DMS53 treated with DMSO at 0.1 percent for 48 hours (cell line): ENCODE measurements at regions not wholly inside any gene's neighbourhood (a gene's known extent, or its start where the extent isn't known, plus 50 kb on each side); places are given as distances from the start of the nearest gene placed in this dataset.
A peak's percentile ranks its signal among the peaks of the same experiment; 100 is the strongest.

ENCODE experiments used
- DNase-seq: peaks from one replicate; lab custom pipeline; 2025; ENCODE audit not compliant: unreplicated experiment; lab: John Stamatoyannopoulos, UW

DNA sequence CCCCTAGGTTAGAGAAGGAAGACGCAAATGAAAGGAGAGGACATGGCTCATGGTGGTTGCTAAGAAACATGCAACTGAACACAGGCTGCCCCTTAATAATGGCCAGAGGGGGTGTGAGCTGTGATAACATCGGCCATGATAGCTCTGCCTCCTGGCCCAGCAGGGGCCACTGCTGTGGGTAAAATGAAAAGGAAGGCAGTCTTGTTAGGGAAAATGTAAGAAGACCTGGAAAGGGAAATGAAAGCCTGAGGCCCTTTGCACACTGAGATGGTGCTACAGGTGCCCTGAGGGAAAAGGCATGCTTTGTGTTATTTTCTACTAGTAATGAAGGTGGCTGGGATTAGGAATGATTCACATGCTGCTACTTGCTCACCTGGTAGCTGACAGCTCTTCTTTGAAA lies 123.6 kb upstream of the MID1 start:
- no peak for DNase-seq

DNA sequence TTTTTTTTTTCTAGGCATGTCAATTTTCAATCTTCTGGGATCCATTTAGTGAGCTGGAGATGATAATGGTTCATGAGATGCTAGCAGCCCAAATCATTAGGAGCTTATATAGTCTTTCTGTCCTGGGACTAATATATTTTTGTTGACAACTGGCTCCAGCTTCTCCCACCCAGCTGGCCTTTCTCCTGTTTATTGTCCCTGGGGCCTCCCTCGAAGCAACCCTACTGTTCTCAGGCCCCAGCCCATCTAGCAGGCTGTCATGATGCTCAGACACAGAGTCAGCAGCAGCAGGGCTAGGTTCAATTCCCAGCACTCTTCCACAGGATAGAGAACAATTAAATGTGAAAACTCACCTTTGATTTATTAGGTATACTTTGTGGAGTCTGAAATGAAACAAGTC lies 127.6 kb upstream of the MID1 start:
- DNase-seq, result no peak

DNA sequence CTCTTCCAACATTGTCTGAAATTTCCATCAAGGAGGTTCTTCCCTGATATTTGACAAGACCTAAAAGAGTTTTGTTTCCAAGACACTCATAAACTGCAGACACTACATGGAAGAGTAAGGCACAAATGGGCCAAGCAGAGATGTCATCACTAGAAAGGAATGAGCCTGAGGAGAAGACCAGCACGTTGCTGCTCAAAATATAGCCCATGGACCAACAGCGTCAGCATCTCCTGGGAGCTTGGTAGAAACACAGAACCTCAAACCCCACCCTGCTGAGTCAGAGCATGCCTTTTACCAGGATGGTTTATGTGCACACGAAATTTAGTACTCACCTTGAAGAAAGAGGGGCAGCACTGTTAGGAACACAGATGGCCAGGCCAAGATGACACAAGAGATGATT lies 128.7 kb upstream of the MID1 start:
- no peak for DNase-seq

DNA sequence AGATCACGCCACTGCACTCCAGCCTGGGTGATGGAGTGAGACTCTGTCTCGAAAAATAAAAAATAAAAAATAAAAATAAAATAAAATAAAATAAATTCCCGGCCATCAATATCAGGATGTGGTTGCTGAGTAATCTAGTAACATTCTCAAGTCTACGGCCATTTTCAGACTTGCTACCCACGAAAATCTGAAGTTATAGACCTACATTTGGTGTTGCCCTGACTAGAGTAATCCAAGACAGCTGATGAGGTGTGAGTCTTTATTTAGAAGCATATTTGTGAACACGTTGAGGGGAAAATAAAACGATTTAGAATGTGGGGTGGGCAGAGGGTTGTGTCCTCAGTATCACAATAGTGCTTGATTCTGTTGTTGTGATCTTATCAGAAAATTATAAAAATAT lies 130.2 kb upstream of the MID1 start:
- DNase-seq, result no peak

DNA sequence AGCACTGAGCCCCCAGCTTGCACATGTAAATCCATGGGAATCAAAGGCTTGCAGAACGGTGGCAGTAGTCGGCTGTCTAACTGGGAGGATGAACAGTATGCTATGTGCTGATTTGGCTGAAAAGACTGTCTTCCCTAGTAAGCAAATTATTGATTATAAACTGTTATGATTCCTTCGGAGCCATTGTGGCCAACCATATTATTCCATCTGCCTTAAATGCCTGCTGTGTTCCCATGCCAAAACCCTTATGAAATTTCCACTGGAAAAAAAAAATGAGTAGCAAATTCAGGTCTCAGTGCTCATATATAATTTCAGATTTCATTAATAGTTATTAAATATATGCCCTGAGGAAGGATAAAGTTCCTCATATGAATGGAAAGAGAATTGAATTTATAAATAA lies 132.7 kb upstream of the MID1 start:
- no peak for DNase-seq

DNA sequence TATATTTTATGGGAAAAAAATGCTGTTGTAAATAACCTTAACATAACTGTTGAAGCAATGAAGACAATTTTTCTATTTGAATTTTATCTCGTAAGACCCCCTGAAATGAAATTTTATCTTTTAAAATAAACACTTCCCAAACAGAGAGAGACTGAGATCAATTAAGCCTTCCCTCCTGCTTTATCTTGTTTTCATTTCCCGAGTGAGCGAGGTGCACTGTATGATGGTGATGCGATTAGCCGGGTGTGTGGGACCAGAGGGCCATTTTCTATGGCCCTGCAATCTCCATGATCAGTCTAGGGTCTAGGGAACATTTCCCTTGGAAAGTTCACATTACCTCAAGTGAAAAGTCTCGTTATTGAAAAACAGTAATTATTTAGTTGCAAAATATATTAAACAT lies 134.1 kb upstream of the MID1 start:
- DNase-seq, result no peak

DNA sequence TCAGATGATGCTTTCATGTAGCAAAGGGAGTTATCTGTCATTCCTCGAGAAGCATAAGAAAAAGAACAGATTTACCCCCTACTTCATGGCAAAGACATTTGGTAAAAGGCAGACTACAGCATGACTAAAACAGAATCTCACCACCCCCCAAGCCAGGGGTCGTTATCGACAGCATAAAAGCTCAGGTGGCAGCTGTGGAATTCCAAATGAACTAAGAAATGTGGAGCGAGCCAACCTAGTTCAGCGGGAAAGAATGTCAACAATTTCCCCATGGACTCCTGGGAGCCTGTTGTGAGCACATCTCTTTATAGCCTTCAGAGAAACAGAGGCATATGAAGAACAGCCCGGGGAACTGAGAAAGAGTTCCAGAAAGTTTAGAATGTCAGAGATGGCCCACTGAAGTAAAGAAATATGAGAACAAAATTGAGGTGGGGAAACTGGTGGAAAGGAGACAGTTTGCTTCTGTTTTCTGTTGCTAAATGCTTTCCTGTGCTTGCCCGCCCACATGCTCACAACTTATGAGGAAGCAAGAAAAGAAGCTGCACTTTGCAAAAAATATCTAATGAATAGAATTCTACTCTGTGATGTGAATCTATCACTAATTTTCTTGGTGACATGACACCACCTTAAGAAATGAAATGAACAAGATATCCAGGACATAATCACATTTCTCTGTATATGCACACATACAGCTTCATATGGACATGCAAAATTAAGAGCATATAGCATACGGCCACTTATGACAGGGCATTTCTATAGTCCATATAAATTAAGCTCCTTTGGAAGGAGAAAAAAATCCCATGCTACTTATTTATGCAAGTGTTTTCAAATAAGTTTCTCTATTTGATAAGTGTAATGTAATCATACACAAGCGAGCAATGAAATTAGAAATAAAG lies 135.3 kb upstream of the MID1 start:
- DNase-seq, result no peak

DNA sequence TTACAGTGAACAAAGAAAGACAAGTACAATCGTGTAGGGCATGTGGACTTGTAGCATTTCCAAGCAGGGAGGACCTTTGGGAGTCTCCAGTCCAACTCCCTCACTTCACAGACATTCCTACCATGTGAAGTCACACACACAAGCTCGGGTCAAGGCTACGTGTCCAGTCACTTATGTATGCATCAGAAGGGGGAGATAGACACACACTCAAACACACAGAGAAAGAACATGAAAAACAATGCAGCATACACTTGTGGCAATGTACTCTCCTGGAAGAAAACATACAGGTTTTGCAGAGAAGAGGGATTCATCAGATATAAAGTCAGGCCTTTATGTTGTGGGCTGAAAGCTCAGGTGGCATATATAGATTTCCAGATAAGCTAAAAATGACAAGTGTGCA lies 136.1 kb upstream of the MID1 start:
- DNase-seq, result no peak

DNA sequence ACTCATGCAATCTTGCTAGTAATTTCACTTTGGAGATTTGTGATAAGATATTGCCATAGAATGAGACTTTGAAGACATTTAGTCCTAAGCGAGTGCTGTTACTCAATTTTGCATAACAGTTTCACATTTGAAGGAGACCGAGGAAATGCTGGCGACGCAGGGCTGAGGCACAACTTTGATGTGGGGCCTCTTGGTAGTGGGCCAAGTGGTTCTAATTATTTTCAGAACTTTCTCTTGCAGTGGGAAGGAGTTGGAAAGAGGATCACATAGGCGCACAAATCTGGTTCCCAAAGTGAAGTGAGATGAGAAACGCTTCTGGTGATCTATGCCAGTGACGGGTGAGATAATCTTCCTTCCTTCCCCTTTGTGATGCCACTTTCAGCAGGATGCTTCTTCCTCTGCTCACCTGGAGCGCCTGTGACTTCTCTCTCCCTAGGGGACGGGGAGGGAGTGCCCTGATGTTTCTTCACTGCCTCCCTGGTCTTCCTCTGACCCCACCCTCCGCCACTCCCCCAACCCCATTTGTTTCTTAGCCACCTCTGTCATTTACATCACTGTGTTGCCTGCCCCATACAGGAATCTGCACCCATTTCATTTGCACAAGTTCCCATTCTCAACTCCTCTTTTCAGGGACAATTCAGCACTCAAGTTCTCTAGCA lies 138.9 kb upstream of the MID1 start:
- no peak for DNase-seq

DNA sequence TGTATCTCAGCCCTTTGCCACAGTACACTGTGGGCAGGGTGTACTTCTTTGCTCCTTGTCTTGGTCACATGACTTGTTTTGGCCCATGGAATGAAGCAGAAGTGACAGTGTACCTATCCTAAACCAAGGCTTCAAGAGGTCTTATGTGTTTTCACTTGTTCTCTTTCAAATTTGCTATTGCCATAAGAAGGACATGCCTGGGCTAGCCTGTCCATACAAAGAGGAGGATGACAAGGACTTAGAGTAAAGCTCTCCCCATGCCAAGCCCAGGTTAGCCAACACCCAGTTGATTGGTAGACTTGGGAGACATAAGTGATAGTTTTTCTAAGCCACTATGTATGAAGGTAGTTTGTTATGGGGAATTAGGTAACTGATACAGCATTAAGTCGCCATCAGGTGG lies 141.1 kb upstream of the MID1 start:
- no peak for DNase-seq

DNA sequence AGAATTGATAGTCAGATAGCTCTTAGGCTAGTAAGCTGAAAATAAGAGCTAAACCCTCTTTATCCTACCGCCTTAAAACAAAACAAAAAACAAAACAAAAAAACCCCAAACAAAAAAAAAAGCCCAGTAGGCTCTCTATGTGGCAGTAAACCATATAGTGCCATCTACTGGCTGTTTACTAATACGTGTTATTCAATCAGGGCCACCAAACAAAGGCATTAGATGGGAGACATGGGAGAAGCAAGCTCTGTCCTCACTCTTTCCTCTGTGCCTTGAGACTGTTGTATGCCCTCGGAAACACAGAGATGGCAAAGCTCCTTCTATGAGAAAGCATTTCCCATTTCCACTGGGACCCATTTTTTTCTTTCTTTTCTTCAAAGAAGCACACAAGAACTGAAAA lies 148.8 kb upstream of the MID1 start:
- peak; percentile 14 for DNase-seq

DNA sequence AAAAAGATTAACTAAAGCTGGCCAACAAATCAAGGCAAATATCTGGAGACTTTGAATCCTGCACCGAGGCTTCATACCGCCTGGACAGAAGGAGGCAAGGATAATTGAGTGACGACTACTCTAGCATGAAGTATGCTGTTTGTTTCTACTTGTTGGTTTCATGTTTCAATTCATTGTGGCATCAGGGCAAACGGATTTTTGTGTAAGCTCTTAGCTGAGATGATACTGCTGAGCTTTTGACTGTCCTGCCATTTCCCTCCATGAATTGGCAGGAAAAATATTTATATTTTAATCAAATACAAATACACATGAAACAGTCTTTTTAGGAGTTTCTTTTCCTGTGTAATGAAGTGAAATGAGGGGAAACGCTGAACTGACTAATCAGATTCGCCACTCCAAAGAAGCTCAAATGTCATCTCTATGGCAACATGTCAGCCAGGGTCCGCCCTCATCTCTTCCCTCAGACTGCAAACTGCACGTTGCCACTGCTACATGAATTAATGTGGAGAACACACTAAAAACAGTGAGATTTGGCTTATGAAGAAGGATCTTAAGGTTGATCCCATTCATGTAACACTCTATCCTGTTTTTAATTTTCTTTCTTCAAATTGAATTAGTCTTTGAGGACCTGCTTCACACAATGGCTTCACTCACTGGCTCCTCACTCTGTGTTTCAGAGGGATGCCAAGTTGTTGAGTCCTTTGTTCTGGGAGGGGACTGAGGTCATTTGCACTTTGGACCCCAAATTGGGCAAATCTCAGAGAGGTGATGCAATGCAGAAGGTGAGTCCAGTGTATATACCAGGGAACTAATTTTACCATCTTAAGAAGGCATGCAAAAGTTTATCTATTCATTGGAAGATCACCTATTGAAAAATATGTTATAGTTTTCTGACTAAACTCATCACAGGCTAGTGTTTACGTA lies 149.6 kb upstream of the MID1 start:
- no peak for DNase-seq

DNA sequence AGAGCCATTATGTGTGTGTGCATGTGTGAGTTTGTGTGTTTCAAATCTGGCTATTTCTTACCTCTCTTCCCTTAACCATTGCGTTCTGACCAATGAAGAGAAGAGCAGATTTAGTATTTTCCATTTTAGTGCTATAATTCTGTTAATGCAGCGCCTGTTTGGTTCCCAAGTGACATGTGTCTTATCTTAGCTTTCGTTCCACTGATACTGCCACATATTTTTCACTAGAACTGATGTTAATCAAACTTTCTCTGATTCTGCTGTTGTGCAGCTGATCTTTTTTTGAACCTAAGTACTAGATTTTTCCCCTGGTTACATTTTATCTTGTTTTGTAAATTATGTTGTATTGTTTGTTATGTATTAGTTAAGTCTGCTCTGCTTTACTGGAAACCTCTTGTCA lies 152.9 kb upstream of the MID1 start:
- DNase-seq, result no peak

DNA sequence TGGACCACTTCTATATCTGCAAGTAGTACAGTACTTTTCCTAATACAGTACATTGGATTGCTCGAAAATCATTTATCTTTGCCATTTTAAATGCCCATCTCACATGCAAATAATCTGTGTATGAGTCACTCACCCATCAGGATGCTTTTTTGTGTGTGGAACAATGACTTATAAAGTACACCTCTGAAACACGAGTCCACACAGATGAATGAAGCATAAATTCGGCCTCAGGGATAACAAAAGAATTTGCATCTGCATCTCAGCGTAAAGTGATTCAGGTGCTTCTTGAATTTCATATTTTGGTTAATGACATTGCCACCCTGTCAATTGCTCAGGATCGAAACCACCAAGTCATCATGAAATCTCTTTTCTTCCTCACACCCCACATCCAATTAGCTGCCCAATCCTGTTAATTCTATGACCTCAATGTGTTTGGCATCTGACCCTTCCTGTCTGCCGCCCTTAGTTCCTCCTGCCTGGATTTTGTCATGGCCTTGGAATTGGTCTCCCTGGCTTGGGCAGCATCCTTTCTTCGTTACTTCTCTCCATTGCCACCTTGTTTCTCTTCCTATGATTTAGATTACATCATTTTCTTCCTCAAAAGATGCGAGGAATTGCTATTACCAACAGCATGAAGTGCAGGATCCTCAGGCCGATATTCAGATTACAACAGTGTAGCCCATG lies 161.6 kb upstream of the MID1 start:
- DNase-seq, result no peak

DNA sequence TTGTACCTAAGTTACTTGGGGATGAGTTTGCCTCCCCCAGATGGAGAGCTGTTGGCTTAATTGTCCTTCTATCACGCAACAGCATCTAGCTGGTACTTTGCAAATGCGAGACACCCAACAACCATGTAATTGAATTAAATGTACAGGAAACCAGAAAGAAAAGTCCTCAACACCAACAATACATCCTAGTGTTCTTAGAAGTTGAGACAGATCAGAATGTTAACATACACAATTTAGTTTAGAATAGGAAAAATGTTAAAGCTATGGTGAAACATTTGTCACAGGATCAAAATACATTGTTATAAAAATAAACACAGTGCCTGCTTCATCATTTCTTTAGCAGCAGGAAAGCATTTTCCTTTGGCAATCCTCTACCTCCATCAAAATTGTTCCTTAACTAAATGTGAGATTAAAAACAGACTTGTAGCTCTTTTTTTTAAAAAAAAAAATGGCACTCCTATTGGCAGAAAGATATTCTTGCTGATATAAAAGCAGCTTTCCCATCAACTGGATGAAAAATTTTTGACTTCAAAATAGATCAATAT lies 163.1 kb upstream of the MID1 start:
- no peak for DNase-seq

DNA sequence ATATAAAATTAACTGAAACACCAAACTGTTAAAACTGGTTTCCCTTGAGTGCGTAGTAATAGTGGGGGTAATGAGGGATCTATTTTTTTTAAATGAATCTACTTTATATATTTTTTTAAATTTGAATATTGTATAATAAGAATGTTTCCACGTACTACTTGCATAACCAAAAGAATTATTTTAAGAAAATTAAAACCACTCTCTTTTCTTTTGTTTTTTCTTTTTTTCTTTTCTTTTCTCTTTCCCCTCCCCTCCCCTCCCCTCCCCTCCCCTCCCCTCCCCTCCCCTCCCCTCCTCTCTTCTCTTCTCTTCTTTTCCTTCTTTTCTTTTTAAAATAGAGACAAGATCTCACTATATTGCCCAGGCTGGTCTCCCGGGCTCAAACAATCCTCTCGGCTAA lies 166.9 kb upstream of the MID1 start:
- no peak for DNase-seq

DNA sequence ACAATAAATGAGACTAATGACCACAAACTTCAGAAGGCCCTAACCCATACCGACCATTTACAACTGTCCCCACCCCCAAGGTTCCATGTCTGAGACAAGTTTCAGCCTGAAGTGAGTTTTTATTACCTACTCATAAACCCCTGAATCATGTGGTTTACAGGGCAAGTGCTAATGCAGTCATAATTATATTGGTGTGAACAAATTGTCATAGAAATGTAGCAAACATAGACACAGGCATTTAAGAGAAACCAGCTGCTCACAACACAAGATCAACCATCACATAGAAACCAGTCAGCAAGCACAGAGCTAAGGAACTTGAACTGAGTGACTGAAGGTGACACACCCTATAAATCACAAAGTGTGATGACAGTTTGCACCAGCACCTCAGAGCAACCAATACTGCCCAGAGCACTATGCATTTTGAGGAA lies 173.8 kb upstream of the MID1 start:
- DNase-seq, result no peak

DNA sequence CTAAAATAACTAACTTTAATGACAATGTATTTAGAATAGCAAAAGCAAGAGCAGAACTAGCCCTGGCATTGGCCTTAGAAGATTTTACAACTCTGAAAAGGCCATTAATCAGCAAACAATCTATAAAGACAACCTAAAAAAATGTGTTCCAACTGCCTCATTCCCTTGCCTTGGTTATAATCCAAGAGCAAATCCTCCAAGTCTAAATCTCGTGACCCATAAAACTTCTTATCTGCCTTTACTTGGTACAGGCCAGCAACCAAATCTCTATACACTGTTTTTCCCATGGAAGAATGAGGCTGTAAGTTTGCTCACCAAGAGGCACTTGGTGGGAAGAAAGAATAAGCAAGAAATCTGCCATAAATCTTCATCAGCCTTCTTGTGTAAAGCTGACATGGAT lies 175.3 kb upstream of the MID1 start:
- no peak for DNase-seq

DNA sequence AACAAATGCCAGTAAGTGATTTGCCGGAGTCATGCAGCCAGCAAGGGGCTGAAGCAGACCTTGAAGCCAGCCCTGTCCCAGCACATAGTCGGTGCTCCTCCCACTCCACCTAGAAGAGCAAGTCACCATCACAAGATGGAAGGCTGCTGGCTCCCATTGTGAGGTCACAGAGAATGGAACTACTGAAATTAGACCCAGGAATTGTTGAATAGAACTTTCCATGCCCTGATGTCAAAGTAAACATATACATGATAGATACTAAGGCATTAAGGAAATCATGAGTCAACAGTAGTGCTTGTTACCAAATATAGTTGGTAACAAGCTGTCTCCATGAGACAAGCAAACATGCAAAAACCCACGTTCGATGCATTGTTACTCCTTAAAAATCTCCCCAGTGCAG lies 177.1 kb upstream of the MID1 start:
- no peak for DNase-seq

DNA sequence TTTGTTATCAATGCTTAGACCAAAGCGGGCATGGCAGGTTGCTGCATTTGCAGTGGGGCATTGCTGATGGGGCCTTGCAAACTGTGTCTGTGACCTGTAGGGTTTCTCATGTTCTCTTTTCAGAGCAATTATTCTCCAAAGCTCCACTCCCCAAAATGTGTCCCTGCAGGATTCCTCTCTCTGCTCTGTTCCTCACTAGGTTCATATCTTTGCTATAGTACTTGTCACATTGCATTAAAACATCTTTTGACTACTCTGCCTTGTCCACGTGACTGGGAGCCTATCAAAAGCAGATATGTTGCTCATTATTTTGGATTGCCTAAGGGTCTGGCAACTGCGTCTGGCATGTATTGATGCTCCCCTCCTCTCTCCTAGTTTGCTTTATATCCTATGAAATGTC lies 177.7 kb upstream of the MID1 start:
- DNase-seq, result no peak

DNA sequence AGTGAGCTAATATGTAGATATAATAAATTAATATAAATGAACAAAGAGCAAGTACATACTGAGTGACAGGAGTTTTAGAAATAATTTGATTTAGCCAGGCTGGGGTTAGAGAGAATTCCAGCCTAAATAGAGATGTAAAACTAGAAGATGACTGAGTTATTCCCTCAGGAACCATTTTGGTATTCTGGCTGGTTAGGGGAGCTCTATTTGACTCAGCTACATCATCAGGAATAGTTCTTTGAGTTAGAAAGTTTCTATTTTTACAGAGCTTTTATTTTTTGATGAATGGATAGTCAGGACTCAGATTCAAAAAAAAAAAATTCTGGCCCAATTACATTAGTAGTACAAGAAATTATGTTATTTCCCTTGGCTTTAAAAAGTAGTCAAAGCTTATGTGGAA lies 180.4 kb upstream of the MID1 start:
- DNase-seq, result no peak
